A673 (cell line): ENCODE measurements at regions not wholly inside any gene's neighbourhood (a gene's known extent, or its start where the extent isn't known, plus 50 kb on each side); places are given as distances from the start of the nearest gene placed in this dataset.
"Not testable (repeated sequence)": the region's sequence is repeated elsewhere in the genome, so short reads cannot be mapped to it uniquely, and the experiment has no call there.

Experiments used
- EZH2 ChIP-seq: fragments of 200-600 bp; sonication (generic); IDR thresholded peaks from 2 replicates; pipeline ENCODE4 v1.6.1; 2017; ENCODE audit warnings: borderline replicate concordance, low read depth, mild to moderate bottlenecking, mixed read lengths, antibody characterized with exemption, low read length; ENCODE audit not compliant: poor library complexity, severe bottlenecking
- TF ChIP-seq, protein P1 (sequence below): fragments of 300-800, 200-600 bp; sonication (generic); conservative IDR thresholded peaks from 2 replicates; pipeline ENCODE4 v1.5.1; 2017; ENCODE audit warnings: low read depth, mild to moderate bottlenecking, antibody characterized with exemption, low read length, moderate library complexity, mixed read lengths

DNA sequence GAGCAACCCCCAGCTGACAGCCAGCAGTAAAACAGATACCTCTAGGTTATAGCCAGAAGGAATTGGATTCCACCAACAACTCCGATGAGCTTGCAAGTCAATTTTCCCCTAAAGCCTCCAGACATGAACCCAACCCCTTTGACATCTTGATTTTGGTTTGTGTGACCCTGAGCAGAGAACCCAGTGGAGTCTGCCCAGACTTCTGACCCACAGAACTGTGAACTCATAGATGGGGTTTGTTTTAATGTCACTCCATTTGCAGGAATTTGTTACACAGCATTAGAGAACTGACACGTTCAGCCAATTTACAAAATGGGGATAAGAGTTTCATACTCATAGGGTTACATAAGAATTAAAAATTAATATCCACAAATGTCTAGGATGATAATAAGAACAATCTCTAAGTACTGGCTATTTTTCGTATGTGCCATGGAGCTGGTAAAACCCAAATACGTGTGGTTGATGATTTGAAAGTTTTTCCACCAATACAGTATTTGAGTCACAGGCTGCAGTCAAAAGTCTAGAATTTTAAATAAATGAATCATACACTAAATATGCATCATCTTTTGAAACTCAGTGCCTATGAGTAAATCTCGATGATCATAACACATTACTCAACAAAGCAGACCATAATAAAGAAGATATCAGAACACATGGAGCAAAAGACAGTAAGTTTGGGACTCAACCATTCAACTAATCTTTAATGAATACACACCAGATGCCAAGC is 380.0 kb downstream of the ANAPC1 start:
- TF ChIP-seq, protein P1, sequence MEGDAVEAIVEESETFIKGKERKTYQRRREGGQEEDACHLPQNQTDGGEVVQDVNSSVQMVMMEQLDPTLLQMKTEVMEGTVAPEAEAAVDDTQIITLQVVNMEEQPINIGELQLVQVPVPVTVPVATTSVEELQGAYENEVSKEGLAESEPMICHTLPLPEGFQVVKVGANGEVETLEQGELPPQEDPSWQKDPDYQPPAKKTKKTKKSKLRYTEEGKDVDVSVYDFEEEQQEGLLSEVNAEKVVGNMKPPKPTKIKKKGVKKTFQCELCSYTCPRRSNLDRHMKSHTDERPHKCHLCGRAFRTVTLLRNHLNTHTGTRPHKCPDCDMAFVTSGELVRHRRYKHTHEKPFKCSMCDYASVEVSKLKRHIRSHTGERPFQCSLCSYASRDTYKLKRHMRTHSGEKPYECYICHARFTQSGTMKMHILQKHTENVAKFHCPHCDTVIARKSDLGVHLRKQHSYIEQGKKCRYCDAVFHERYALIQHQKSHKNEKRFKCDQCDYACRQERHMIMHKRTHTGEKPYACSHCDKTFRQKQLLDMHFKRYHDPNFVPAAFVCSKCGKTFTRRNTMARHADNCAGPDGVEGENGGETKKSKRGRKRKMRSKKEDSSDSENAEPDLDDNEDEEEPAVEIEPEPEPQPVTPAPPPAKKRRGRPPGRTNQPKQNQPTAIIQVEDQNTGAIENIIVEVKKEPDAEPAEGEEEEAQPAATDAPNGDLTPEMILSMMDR: not testable (repeated sequence)
- not testable (repeated sequence) for TF ChIP-seq EZH2
